HL-60 (cell line): ENCODE measurements at regions not wholly inside any gene's neighbourhood (a gene's known extent, or its start where the extent isn't known, plus 50 kb on each side); places are given as distances from the start of the nearest gene placed in this dataset.
A peak's percentile ranks its signal among the peaks of the same experiment; 100 is the strongest.
"Not testable (repeated sequence)": the region's sequence is repeated elsewhere in the genome, so short reads cannot be mapped to it uniquely, and the experiment has no call there.

ENCODE experiments used
- DNase-seq, 2 experiments: peaks; one replicate each; pipeline ENCODE4 v3.0.0-alpha.2; 2010 to 2020; ENCODE audit warnings: low read depth in 1 of 2, low spot score in 1 of 2
- H3K27ac ChIP-seq: fragments of 250-450 bp; sonication (Bioruptor Pico); replicated peaks from 2 replicates; pipeline ENCODE4 v1.5.1; 2020; ENCODE audit warnings: mild to moderate bottlenecking, moderate library complexity
- H3K27me3 ChIP-seq: fragments of 250-450 bp; sonication (Bioruptor Pico); 2 replicates; pipeline ENCODE4 v1.5.1; 2021; ENCODE audit warnings: mild to moderate bottlenecking, moderate library complexity; ENCODE audit not compliant: insufficient read depth, poor library complexity, severe bottlenecking
- H3K4me3 ChIP-seq: replicated peaks from 2 replicates; pipeline ENCODE4 v1.5.1; 2011; ENCODE audit warnings: mild to moderate bottlenecking, control low read depth, low read length; ENCODE audit not compliant: insufficient read depth
- GABPA ChIP-seq: IDR thresholded peaks from 2 replicates; pipeline ENCODE4 v1.6.1; 2012; ENCODE audit warnings: low read depth
- POLR2AphosphoS5 ChIP-seq: IDR thresholded peaks from 2 replicates; pipeline ENCODE4 v1.6.1; 2012; ENCODE audit warnings: low read depth
- SPI1 ChIP-seq: IDR thresholded peaks from 2 replicates; pipeline ENCODE4 v1.6.1; 2012; ENCODE audit warnings: low read depth, mild to moderate bottlenecking, borderline replicate concordance
- TF ChIP-seq, protein P1 (sequence below): IDR thresholded peaks from one replicate; pipeline ENCODE4 v1.5.1; 2011; ENCODE audit warnings: low read length, control low read depth, inconsistent platforms; ENCODE audit not compliant: insufficient read depth
- TF ChIP-seq, protein P2 (sequence below): IDR thresholded peaks from 2 replicates; pipeline ENCODE4 v1.6.1; 2012; ENCODE audit warnings: low read depth; ENCODE audit not compliant: insufficient replicate concordance

DNA sequence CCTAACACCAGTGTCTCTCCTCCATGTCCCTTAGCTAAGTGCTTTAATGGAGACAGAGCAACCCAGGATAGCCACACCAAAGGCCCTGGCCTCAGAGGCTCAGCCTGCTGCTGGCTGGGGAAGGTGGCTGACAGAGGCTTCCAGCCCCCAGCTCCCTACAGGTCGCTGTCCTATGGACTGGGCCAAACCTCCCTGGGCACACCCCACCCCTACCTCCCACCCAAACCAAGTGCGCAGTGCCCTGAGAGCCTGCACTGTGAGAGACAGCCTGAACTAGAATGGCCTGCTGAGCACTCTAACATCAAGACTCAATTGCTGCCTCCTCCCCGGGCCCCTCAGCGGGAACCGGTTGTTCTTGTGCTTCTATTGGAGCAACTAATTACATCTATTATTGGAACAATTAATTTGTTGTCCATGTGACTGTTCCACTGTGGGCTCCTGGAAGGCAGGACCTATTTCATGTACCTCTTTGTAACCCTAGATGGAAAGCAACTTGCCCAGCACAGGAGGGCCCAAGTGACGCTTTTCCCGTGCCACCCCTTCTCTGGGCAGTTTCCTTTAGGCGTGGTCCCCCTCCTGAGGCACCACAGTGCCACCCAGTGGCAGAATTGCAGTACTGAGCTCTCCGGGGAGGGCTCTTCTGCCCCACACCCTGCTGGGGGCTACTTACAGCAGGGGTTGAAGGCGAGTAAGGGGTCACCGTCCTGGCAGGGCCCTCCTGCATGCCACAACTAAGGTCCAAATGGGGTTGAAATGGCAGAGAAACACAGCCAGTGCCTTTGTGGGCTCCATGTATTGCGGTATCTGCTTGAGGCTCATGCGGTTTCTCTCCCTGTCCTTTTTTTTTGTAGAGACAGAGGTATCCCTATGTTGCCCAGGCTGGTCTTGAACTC lies 63.7 kb upstream of the WAPL start:
- Histone ChIP-seq H3K27ac (no peak overlapping the region), H3K27me3 (no peaks in the 10 kb centered on the region), H3K4me3 (no peak overlapping the region)
- no peak for TF ChIP-seq GABPA
- no peak for TF ChIP-seq POLR2AphosphoS5
- TF ChIP-seq, protein P1, sequence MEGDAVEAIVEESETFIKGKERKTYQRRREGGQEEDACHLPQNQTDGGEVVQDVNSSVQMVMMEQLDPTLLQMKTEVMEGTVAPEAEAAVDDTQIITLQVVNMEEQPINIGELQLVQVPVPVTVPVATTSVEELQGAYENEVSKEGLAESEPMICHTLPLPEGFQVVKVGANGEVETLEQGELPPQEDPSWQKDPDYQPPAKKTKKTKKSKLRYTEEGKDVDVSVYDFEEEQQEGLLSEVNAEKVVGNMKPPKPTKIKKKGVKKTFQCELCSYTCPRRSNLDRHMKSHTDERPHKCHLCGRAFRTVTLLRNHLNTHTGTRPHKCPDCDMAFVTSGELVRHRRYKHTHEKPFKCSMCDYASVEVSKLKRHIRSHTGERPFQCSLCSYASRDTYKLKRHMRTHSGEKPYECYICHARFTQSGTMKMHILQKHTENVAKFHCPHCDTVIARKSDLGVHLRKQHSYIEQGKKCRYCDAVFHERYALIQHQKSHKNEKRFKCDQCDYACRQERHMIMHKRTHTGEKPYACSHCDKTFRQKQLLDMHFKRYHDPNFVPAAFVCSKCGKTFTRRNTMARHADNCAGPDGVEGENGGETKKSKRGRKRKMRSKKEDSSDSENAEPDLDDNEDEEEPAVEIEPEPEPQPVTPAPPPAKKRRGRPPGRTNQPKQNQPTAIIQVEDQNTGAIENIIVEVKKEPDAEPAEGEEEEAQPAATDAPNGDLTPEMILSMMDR: peak; percentile 94
- TF ChIP-seq, protein P2, sequence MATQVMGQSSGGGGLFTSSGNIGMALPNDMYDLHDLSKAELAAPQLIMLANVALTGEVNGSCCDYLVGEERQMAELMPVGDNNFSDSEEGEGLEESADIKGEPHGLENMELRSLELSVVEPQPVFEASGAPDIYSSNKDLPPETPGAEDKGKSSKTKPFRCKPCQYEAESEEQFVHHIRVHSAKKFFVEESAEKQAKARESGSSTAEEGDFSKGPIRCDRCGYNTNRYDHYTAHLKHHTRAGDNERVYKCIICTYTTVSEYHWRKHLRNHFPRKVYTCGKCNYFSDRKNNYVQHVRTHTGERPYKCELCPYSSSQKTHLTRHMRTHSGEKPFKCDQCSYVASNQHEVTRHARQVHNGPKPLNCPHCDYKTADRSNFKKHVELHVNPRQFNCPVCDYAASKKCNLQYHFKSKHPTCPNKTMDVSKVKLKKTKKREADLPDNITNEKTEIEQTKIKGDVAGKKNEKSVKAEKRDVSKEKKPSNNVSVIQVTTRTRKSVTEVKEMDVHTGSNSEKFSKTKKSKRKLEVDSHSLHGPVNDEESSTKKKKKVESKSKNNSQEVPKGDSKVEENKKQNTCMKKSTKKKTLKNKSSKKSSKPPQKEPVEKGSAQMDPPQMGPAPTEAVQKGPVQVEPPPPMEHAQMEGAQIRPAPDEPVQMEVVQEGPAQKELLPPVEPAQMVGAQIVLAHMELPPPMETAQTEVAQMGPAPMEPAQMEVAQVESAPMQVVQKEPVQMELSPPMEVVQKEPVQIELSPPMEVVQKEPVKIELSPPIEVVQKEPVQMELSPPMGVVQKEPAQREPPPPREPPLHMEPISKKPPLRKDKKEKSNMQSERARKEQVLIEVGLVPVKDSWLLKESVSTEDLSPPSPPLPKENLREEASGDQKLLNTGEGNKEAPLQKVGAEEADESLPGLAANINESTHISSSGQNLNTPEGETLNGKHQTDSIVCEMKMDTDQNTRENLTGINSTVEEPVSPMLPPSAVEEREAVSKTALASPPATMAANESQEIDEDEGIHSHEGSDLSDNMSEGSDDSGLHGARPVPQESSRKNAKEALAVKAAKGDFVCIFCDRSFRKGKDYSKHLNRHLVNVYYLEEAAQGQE: no peak
- no peak for TF ChIP-seq SPI1
- DNase-seq: peak; percentile 39 to 67

DNA sequence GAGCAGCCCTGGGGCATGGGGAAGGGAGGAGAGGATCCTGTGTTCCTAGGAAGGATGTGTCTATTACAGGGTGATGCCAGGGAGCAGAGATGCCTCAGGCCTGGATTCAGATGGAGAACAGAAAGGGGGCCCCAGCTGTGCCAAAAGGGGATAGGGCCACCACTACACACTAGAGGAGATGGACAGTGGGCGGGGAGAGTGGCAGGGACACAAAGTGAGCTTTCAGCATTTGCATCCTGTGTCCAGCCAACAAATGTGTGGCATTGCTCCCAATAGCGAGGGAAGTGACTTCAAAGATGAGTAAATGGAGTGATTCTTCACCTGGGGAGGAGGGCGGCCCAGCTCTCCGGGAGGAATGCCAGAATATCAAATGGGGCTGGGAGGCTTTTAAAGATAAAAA lies 64.9 kb upstream of the WAPL start:
- no peak for TF ChIP-seq GABPA
- TF ChIP-seq, protein P1: no peak
- Histone ChIP-seq H3K27me3 (no peaks in the 10 kb centered on the region), H3K27ac (no peak overlapping the region), H3K4me3 (no peak overlapping the region)
- DNase-seq: no peak

DNA sequence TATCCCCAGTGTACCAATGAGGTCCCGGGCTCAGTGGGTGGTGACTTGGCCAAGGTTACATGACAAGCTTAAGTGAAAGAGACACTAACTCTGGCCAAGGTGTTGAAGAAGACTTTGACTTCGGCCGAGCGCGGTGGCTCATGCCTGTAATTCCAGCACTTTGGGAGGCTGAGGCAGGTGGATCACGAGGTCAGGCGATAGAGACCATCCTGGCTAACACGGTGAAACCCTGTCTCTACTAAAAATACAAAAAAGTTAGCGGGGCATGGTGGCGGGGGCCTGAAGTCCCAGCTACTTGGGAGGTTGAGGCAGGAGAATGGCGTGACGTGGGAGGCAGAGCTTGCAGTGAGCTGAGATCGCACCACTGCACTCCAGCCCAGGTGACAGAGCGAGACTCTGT lies 65.6 kb upstream of the OPN4 start:
- not testable (repeated sequence) for DNase-seq, H3K27ac ChIP-seq, H3K4me3 ChIP-seq, H3K27me3 ChIP-seq

DNA sequence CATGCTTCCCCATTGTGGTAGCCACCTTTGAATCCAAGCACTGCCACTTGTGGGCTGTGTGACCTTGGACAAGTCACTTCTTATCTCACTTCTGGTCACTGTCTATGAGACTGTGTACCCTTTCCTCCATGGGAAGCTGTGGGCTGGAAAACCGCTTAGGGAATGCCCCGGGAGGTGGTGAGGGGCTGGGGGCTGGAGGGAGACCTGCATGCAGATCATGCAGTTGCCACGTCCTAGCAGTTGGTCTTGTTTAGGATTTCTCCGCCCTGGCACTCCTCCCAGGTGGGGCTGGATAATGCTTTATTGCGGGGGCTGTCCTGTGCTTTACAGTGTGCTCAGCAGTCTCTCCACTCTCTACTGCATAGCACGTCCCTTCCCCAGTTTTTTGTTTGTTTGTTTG lies 62.9 kb upstream of the OPN4 start:
- TF ChIP-seq GABPA (no peak), POLR2AphosphoS5 (no peak), SPI1 (no peak)
- TF ChIP-seq, protein P2: no peak
- TF ChIP-seq, protein P1: no peak

More for the DNA sequence above, 62.9 kb upstream of the OPN4 start:
- H3K27me3 ChIP-seq: no peaks in the 10 kb centered on the region
- no peak for DNase-seq
- no peak overlapping the region for H3K27ac ChIP-seq
- no peak overlapping the region for H3K4me3 ChIP-seq
